B cell (primary cell): ENCODE measurements at regions not wholly inside any gene's neighbourhood (a gene's known extent, or its start where the extent isn't known, plus 50 kb on each side); places are given as distances from the start of the nearest gene placed in this dataset.

ENCODE experiments used
- CTCF ChIP-seq: fragments of 200-600 bp; IDR thresholded peaks from one replicate; pipeline ENCODE4 v1.8.0; 2022; ENCODE audit warnings: antibody characterized with exemption, mild to moderate bottlenecking
- EZH2 ChIP-seq: IDR thresholded peaks from 2 replicates; pipeline ENCODE4 v1.6.1; 2012; ENCODE audit warnings: borderline replicate concordance, low read depth, mild to moderate bottlenecking, moderate library complexity, low read length; ENCODE audit not compliant: insufficient read depth, poor library complexity, severe bottlenecking

GRCh38 chr4:45954276-45954675 lies 169.6 kb downstream of the GABRG1 start:
- no peak for TF ChIP-seq CTCF
- TF ChIP-seq EZH2, result no peak
